SK-N-SH treated with all-trans-retinoic acid at 6 μM for 48 hours (cell line): ENCODE measurements at regions not wholly inside any gene's neighbourhood (a gene's known extent, or its start where the extent isn't known, plus 50 kb on each side); places are given as distances from the start of the nearest gene placed in this dataset.

ENCODE experiments used
- ATAC-seq: fragments of 200-7000 bp; cut with Tn5 transposase; 3 replicates; pipeline ENCODE4 v1.9.1; 2020; ENCODE audit warnings: mild to moderate bottlenecking, moderate library complexity
- ARNTL ChIP-seq: fragments of 450-650 bp; formaldehyde crosslinking; IDR thresholded peaks from 2 replicates; pipeline ENCODE4 v1.5.0; 2020; ENCODE audit warnings: low read depth, mild to moderate bottlenecking, moderate library complexity, borderline replicate concordance
- BACH2 ChIP-seq: fragments of 250-450 bp; sonication (Bioruptor Pico); IDR thresholded peaks from 2 replicates; pipeline ENCODE4 v1.9.0; 2021; ENCODE audit warnings: mild to moderate bottlenecking, borderline replicate concordance
- CSDC2 ChIP-seq: fragments of 250-450 bp; sonication (Bioruptor Pico); IDR thresholded peaks from 2 replicates; pipeline ENCODE4 v1.5.0; 2020; ENCODE audit warnings: mild to moderate bottlenecking, moderate library complexity
- CSRNP3 ChIP-seq: fragments of 250-450 bp; sonication (Bioruptor Pico); IDR thresholded peaks from 2 replicates; pipeline ENCODE4 v1.5.1; 2021; ENCODE audit warnings: mild to moderate bottlenecking, moderate library complexity
- ESRRG ChIP-seq: fragments of 250-450 bp; sonication (Bioruptor Pico); IDR thresholded peaks from 2 replicates; pipeline ENCODE4 v1.6.1; 2021; ENCODE audit warnings: mild to moderate bottlenecking
- GLIS3 ChIP-seq: fragments of 250-450 bp; sonication (Bioruptor Pico); IDR thresholded peaks from 2 replicates; pipeline ENCODE4 v1.5.0; 2020; ENCODE audit warnings: mild to moderate bottlenecking, moderate library complexity
- ISL1 ChIP-seq: fragments of 250-450 bp; sonication (Bioruptor Pico); IDR thresholded peaks from 2 replicates; pipeline ENCODE4 v2.1.2; 2022; ENCODE audit warnings: mild to moderate bottlenecking, moderate library complexity
- OSR1 ChIP-seq: fragments of 250-450 bp; sonication (Bioruptor Pico); IDR thresholded peaks from 2 replicates; pipeline ENCODE4 v1.8.0; 2022; ENCODE audit warnings: moderate library complexity, mild to moderate bottlenecking, inconsistent platforms
- POU6F1 ChIP-seq: fragments of 250-450 bp; sonication (Bioruptor Pico); IDR thresholded peaks from 2 replicates; pipeline ENCODE4 v1.8.0; 2021; ENCODE audit warnings: low read depth, mild to moderate bottlenecking, moderate library complexity, borderline replicate concordance
- PPARA ChIP-seq: fragments of 250-450 bp; sonication (Bioruptor Pico); IDR thresholded peaks from 2 replicates; pipeline ENCODE4 v1.5.0; 2020; ENCODE audit warnings: mild to moderate bottlenecking, borderline replicate concordance
- RARB ChIP-seq: fragments of 250-450 bp; sonication (Bioruptor Pico); IDR thresholded peaks from 2 replicates; pipeline ENCODE4 v1.8.0; 2021; ENCODE audit warnings: mild to moderate bottlenecking, moderate library complexity
- SNAI2 ChIP-seq: fragments of 250-450 bp; sonication (Bioruptor Pico); IDR thresholded peaks from 2 replicates; pipeline ENCODE4 v1.5.0; 2020; ENCODE audit warnings: mild to moderate bottlenecking, moderate library complexity
- TCF4 ChIP-seq: fragments of 250-450 bp; sonication (Bioruptor Pico); IDR thresholded peaks from 2 replicates; pipeline ENCODE4 v1.8.0; 2021; ENCODE audit warnings: mild to moderate bottlenecking, moderate library complexity, borderline replicate concordance
- TOX ChIP-seq: fragments of 250-450 bp; sonication (Bioruptor Pico); IDR thresholded peaks from 2 replicates; pipeline ENCODE4 v1.8.0; 2021; ENCODE audit warnings: mild to moderate bottlenecking, moderate library complexity, borderline replicate concordance
- ZC3H10 ChIP-seq: fragments of 250-450 bp; sonication (Bioruptor Pico); IDR thresholded peaks from 2 replicates; pipeline ENCODE4 v1.5.1; 2021; ENCODE audit warnings: mild to moderate bottlenecking, moderate library complexity
- ZFP3 ChIP-seq: fragments of 250-450 bp; sonication (Bioruptor Pico); IDR thresholded peaks from 2 replicates; pipeline ENCODE4 v1.5.0; 2020; ENCODE audit warnings: mild to moderate bottlenecking, moderate library complexity
- ZFP30 ChIP-seq: fragments of 450-650 bp; formaldehyde crosslinking; IDR thresholded peaks from 2 replicates; pipeline ENCODE4 v1.5.0; 2022; ENCODE audit warnings: mild to moderate bottlenecking, moderate library complexity
- ZNF565 ChIP-seq: fragments of 450-650 bp; formaldehyde crosslinking; conservative IDR thresholded peaks from 2 replicates; pipeline ENCODE4 v1.5.0; 2020; ENCODE audit warnings: low read depth, mild to moderate bottlenecking, moderate library complexity
- ZNF70 ChIP-seq: fragments of 450-650 bp; formaldehyde crosslinking; IDR thresholded peaks from 2 replicates; pipeline ENCODE4 v1.5.0; 2020; ENCODE audit warnings: mild to moderate bottlenecking, moderate library complexity
- ZNF8 ChIP-seq: fragments of 450-650 bp; formaldehyde crosslinking; IDR thresholded peaks from 2 replicates; pipeline ENCODE4 v1.5.0; 2020; ENCODE audit warnings: mild to moderate bottlenecking, moderate library complexity
- TF ChIP-seq, protein P1 (sequence below): fragments of 250-450 bp; sonication (Bioruptor Pico); IDR thresholded peaks from 2 replicates; pipeline ENCODE4 v1.8.0; 2020; ENCODE audit warnings: mild to moderate bottlenecking, moderate library complexity, borderline replicate concordance
- TF ChIP-seq, protein P2 (sequence below): fragments of 250-450 bp; sonication (Bioruptor Pico); IDR thresholded peaks from 2 replicates; pipeline ENCODE4 v1.5.0; 2020; ENCODE audit warnings: mild to moderate bottlenecking, moderate library complexity
- TF ChIP-seq, protein P3 (sequence below): fragments of 250-450 bp; sonication (Bioruptor Pico); IDR thresholded peaks from 2 replicates; pipeline ENCODE4 v1.5.1; 2020; ENCODE audit warnings: low read depth, mild to moderate bottlenecking, moderate library complexity

GRCh38 chr1:80759354-80759753 lies 1041.4 kb upstream of the ADGRL2 start:
- TF ChIP-seq, protein P1, sequence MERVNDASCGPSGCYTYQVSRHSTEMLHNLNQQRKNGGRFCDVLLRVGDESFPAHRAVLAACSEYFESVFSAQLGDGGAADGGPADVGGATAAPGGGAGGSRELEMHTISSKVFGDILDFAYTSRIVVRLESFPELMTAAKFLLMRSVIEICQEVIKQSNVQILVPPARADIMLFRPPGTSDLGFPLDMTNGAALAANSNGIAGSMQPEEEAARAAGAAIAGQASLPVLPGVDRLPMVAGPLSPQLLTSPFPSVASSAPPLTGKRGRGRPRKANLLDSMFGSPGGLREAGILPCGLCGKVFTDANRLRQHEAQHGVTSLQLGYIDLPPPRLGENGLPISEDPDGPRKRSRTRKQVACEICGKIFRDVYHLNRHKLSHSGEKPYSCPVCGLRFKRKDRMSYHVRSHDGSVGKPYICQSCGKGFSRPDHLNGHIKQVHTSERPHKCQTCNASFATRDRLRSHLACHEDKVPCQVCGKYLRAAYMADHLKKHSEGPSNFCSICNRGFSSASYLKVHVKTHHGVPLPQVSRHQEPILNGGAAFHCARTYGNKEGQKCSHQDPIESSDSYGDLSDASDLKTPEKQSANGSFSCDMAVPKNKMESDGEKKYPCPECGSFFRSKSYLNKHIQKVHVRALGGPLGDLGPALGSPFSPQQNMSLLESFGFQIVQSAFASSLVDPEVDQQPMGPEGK, result no peak
- TF ChIP-seq TOX (CRISPR knock-in tag) (no peak), BACH2 (CRISPR knock-in tag) (no peak), ZFP30 (no peak), RARB (CRISPR knock-in tag) (no peak), CSDC2 (CRISPR knock-in tag) (no peak), ZNF565 (CRISPR knock-in tag) (no peak), ZNF70 (CRISPR knock-in tag) (no peak), ZNF8 (CRISPR knock-in tag) (no peak), SNAI2 (no peak), ZC3H10 (CRISPR knock-in tag) (no peak), PPARA (no peak), OSR1 (no peak), ZFP3 (CRISPR knock-in tag) (no peak), POU6F1 (CRISPR knock-in tag) (no peak), ARNTL (no peak), TCF4 (CRISPR knock-in tag) (no peak), ISL1 (CRISPR knock-in tag) (no peak), CSRNP3 (no peak)
- TF ChIP-seq, protein P2, sequence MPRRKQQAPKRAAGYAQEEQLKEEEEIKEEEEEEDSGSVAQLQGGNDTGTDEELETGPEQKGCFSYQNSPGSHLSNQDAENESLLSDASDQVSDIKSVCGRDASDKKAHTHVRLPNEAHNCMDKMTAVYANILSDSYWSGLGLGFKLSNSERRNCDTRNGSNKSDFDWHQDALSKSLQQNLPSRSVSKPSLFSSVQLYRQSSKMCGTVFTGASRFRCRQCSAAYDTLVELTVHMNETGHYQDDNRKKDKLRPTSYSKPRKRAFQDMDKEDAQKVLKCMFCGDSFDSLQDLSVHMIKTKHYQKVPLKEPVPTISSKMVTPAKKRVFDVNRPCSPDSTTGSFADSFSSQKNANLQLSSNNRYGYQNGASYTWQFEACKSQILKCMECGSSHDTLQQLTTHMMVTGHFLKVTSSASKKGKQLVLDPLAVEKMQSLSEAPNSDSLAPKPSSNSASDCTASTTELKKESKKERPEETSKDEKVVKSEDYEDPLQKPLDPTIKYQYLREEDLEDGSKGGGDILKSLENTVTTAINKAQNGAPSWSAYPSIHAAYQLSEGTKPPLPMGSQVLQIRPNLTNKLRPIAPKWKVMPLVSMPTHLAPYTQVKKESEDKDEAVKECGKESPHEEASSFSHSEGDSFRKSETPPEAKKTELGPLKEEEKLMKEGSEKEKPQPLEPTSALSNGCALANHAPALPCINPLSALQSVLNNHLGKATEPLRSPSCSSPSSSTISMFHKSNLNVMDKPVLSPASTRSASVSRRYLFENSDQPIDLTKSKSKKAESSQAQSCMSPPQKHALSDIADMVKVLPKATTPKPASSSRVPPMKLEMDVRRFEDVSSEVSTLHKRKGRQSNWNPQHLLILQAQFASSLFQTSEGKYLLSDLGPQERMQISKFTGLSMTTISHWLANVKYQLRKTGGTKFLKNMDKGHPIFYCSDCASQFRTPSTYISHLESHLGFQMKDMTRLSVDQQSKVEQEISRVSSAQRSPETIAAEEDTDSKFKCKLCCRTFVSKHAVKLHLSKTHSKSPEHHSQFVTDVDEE (CRISPR knock-in tag), result no peak
- no peak for ATAC-seq

GRCh38 chr1:80755944-80756343 lies 1044.8 kb upstream of the ADGRL2 start:
- TF ChIP-seq ZFP30, result no peak
- TF ChIP-seq, protein P1, result no peak
- TF ChIP-seq OSR1, result no peak
- no peak for ATAC-seq

GRCh38 chr1:80751204-80751603 lies 1049.5 kb upstream of the ADGRL2 start:
- no peak for ATAC-seq
- TF ChIP-seq PPARA (no peak), SNAI2 (no peak), CSDC2 (CRISPR knock-in tag) (no peak), ZNF565 (CRISPR knock-in tag) (no peak), ARNTL (no peak), ESRRG (CRISPR knock-in tag) (no peak), POU6F1 (CRISPR knock-in tag) (no peak), TOX (CRISPR knock-in tag) (no peak), TCF4 (CRISPR knock-in tag) (no peak), ZNF70 (CRISPR knock-in tag) (no peak), ZFP30 (no peak), ISL1 (CRISPR knock-in tag) (no peak), ZC3H10 (CRISPR knock-in tag) (no peak), ZFP3 (CRISPR knock-in tag) (no peak), GLIS3 (CRISPR knock-in tag) (no peak), RARB (CRISPR knock-in tag) (no peak), OSR1 (no peak), ZNF8 (CRISPR knock-in tag) (no peak)
- TF ChIP-seq, protein P3, sequence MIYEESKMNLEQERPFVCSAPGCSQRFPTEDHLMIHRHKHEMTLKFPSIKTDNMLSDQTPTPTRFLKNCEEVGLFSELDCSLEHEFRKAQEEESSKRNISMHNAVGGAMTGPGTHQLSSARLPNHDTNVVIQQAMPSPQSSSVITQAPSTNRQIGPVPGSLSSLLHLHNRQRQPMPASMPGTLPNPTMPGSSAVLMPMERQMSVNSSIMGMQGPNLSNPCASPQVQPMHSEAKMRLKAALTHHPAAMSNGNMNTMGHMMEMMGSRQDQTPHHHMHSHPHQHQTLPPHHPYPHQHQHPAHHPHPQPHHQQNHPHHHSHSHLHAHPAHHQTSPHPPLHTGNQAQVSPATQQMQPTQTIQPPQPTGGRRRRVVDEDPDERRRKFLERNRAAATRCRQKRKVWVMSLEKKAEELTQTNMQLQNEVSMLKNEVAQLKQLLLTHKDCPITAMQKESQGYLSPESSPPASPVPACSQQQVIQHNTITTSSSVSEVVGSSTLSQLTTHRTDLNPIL (CRISPR knock-in tag), result no peak
- TF ChIP-seq, protein P1, result no peak
